Hepatocyte (in vitro differentiated cells): ENCODE measurements at regions not wholly inside any gene's neighbourhood (a gene's known extent, or its start where the extent isn't known, plus 50 kb on each side); places are given as distances from the start of the nearest gene placed in this dataset.
"Not testable (repeated sequence)": the region's sequence is repeated elsewhere in the genome, so short reads cannot be mapped to it uniquely, and the experiment has no call there.

ENCODE experiments used
- DNase-seq: peaks from one replicate; pipeline ENCODE4 v3.0.0-alpha.2; 2016; ENCODE audit warnings: low spot score
- H2AFZ ChIP-seq: fragments of 200-600 bp; sonication (generic); 2 replicates; pipeline ENCODE4 v1.6.0; 2016; ENCODE audit warnings: antibody characterized with exemption, mild to moderate bottlenecking
- H3K27ac ChIP-seq: fragments of 200-600 bp; sonication (generic); 2 replicates; pipeline ENCODE4 v1.5.1; 2016; ENCODE audit warnings: mild to moderate bottlenecking
- H3K27me3 ChIP-seq: fragments of 200-600 bp; sonication (generic); 2 replicates; pipeline ENCODE4 v1.6.1; 2016
- H3K36me3 ChIP-seq: fragments of 200-600 bp; sonication (generic); replicated peaks from 2 replicates; pipeline ENCODE4 v1.5.1; 2016; ENCODE audit warnings: low read depth; ENCODE audit not compliant: insufficient read depth
- H3K4me1 ChIP-seq: fragments of 200-600 bp; sonication (generic); 2 replicates; pipeline ENCODE4 v1.5.1; 2016; ENCODE audit warnings: mild to moderate bottlenecking, moderate library complexity; ENCODE audit not compliant: insufficient read depth
- H3K4me2 ChIP-seq: fragments of 200-600 bp; sonication (generic); 2 replicates; pipeline ENCODE4 v1.6.0; 2016
- H3K4me3 ChIP-seq: fragments of 200-600 bp; sonication (generic); 2 replicates; pipeline ENCODE4 v1.5.1; 2016; ENCODE audit warnings: mild to moderate bottlenecking
- H3K79me2 ChIP-seq: fragments of 200-600 bp; sonication (generic); 2 replicates; pipeline ENCODE4 v1.6.0; 2017; ENCODE audit warnings: mild to moderate bottlenecking
- H3K9me2 ChIP-seq: fragments of 200-600 bp; sonication (generic); replicated peaks from 2 replicates; pipeline ENCODE4 v1.6.0; 2017; ENCODE audit warnings: mild to moderate bottlenecking; ENCODE audit not compliant: insufficient read depth
- H3K9me3 ChIP-seq: fragments of 200-600 bp; sonication (generic); 2 replicates; pipeline ENCODE4 v1.5.1; 2016; ENCODE audit warnings: low read depth, mild to moderate bottlenecking
- H4K20me1 ChIP-seq: fragments of 200-600 bp; sonication (generic); 2 replicates; pipeline ENCODE4 v1.6.0; 2016; ENCODE audit warnings: mild to moderate bottlenecking; ENCODE audit not compliant: insufficient read depth, poor library complexity, severe bottlenecking
- CTCF ChIP-seq: fragments of 200-600 bp; sonication (generic); IDR thresholded peaks from 2 replicates; pipeline ENCODE4 v1.5.1; 2016; ENCODE audit warnings: antibody characterized with exemption, mild to moderate bottlenecking; ENCODE audit not compliant: poor library complexity
- EZH2 ChIP-seq: fragments of 200-600 bp; sonication (generic); IDR thresholded peaks from 2 replicates; pipeline ENCODE4 v1.6.1; 2016; ENCODE audit warnings: antibody characterized with exemption, mild to moderate bottlenecking, borderline replicate concordance
- EZH2phosphoT487 ChIP-seq: fragments of 200-600 bp; sonication (generic); IDR thresholded peaks from one replicate; pipeline ENCODE4 v1.6.1; 2018; ENCODE audit warnings: antibody characterized with exemption, mild to moderate bottlenecking, low read depth, moderate library complexity; ENCODE audit not compliant: unreplicated experiment, severe bottlenecking
- WGBS: methylation state at CpG from one replicate; pipeline ENCODE4 v1.1.6; 2016; ENCODE audit warnings: low lambda C conversion rate; ENCODE audit errors: missing lambda C conversion rate; 5-methylcytosine and 5-hydroxymethylcytosine counted together

DNA sequence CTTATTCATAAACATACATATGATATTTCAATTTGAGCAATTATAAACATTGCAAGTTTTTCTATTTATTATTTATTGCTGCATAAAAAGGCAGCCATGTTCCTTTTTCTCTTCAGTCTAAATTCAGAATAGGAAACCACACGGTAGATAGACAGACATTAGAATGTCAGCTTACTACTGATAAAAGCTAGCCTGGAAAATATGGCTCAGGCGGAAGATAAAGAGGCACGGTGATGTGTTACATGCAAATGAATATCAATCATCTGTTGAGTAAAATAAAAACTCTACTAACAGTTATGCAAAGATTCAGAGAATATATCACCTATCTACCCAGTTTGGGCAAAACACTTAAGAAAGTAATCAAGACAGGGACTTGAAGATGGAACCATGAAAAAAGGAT, 73.5 kb upstream of the PDSS1 start:
- no peaks in the 10 kb centered on the region for H3K9me3 ChIP-seq
- no peak for DNase-seq
- 92% methylated on average over 3 of the region's 3 CpGs for WGBS

DNA sequence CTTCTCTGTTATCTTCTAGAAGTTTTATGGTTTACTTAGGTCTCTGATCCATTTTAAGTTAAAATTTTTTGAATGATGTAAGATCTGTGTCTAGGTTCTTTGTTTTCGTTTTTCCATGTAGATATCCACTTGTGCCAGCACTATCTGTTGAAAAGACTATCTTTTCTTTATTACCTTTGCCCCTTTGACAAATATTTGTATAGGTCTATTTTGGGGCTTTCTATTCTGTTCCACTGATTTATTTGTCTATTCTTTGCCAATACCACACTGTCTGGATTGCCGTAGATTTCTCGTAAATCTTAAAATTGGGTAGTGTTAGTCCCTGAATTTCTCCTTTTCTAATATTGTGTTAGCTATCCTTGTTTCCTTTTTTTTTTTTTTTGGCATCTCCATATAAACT, 71.4 kb upstream of the PDSS1 start:
- no peaks in the 10 kb centered on the region for H3K4me1 ChIP-seq
- no peaks in the 10 kb centered on the region for H3K9me3 ChIP-seq
- H3K27me3 ChIP-seq: peaks cover 7% of the 10 kb centered on the region
- no peaks in the 10 kb centered on the region for H3K36me3 ChIP-seq
- H2AFZ ChIP-seq: no peak overlapping the region
- TF ChIP-seq CTCF (no peak), EZH2phosphoT487 (no peak), EZH2 (no peak)
- H3K9me2 ChIP-seq: no peaks in the 10 kb centered on the region
- no peaks in the 10 kb centered on the region for H4K20me1 ChIP-seq
- no peak overlapping the region for H3K4me2 ChIP-seq
- DNase-seq: no peak
- no peak overlapping the region for H3K4me3 ChIP-seq
- no peaks in the 10 kb centered on the region for H3K79me2 ChIP-seq
- no peak overlapping the region for H3K27ac ChIP-seq
- WGBS: 62% methylated on average over 3 of the region's 3 CpGs

More for the DNA sequence above, 73.5 kb upstream of the PDSS1 start:
- Histone ChIP-seq H3K36me3 (no peaks in the 10 kb centered on the region), H3K4me1 (no peaks in the 10 kb centered on the region), H3K27me3 (peaks cover 7% of the 10 kb centered on the region), H3K27ac (no peak overlapping the region), H3K4me2 (no peak overlapping the region), H2AFZ (no peak overlapping the region), H3K9me2 (no peaks in the 10 kb centered on the region), H3K4me3 (no peak overlapping the region), H3K79me2 (no peaks in the 10 kb centered on the region), H4K20me1 (no peaks in the 10 kb centered on the region)
- no peak for TF ChIP-seq CTCF
- no peak for TF ChIP-seq EZH2phosphoT487
- TF ChIP-seq EZH2: no peak

DNA sequence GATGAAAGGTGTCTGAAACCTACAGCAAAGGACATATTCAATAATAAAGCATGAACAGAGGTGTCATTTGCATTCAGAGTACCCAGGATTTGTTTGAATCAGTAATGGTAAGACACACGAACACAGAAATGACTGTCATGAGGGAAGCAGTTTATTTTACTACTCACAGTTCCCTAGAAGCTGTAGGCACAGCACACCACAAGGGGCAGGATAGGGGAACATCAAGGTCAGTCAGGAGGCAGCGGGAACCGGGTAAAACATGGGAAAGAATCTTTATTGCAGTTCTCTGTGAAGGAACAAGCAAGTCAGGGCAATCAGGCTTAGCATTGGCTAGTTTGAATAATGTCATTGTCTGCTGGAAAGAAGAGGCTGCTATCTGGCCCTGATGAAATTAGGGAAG, 70.2 kb upstream of the PDSS1 start:
- H3K36me3 ChIP-seq: no peaks in the 10 kb centered on the region
- no peaks in the 10 kb centered on the region for H3K9me2 ChIP-seq
- no peak overlapping the region for H3K4me2 ChIP-seq
- H3K27me3 ChIP-seq: peaks cover 7% of the 10 kb centered on the region
- no peak overlapping the region for H2AFZ ChIP-seq
- H3K27ac ChIP-seq: no peak overlapping the region
- H4K20me1 ChIP-seq: no peaks in the 10 kb centered on the region
- WGBS: 39% methylated on average over 3 of the region's 3 CpGs
- no peaks in the 10 kb centered on the region for H3K4me1 ChIP-seq
- no peaks in the 10 kb centered on the region for H3K79me2 ChIP-seq
- peak; percentile 27 for DNase-seq
- no peak overlapping the region for H3K4me3 ChIP-seq
- no peaks in the 10 kb centered on the region for H3K9me3 ChIP-seq
- TF ChIP-seq EZH2phosphoT487 (no peak), CTCF (peak; percentile 20), EZH2 (no peak)

- no peaks in the 10 kb centered on the region for H3K9me3 ChIP-seq
- WGBS: 65% methylated on average over 2 of the region's 2 CpGs
- H3K27me3 ChIP-seq: peaks cover 7% of the 10 kb centered on the region
- no peaks in the 10 kb centered on the region for H3K79me2 ChIP-seq
- H3K9me2 ChIP-seq: no peaks in the 10 kb centered on the region
- no peak for TF ChIP-seq CTCF
- TF ChIP-seq EZH2phosphoT487: no peak
- no peak for TF ChIP-seq EZH2
- H4K20me1 ChIP-seq: no peaks in the 10 kb centered on the region
- H3K4me3 ChIP-seq: no peak overlapping the region
- no peaks in the 10 kb centered on the region for H3K36me3 ChIP-seq
- H3K4me2 ChIP-seq: no peak overlapping the region
- no peak for DNase-seq
- no peaks in the 10 kb centered on the region for H3K4me1 ChIP-seq
- no peak overlapping the region for H2AFZ ChIP-seq
- H3K27ac ChIP-seq: no peak overlapping the region
These were observed 69.1 kb upstream of the PDSS1 start for GRCh38 chr10:26628395-26628794.

DNA sequence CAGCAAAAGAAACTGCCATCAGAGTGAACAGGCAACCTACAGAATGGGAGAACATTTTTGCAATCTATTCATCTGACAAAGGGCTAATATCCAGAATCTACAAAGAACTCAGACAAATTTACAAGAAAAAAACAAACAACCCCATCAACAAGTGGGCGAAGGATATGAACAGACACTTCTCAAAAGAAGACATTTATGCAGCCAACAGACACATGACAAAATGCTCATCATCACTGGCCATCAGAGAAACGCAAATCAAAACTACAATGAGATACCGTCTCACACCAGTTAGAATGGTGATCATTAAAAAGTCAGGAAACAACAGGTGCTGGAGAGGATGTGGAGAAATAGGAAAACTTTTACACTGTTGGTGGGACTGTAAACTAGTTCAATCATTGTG, 65.3 kb upstream of the PDSS1 start:
- not testable (repeated sequence) for H3K36me3 ChIP-seq, H3K9me3 ChIP-seq
- WGBS: 93% methylated on average over 3 of the region's 3 CpGs

More for the DNA sequence above, 65.3 kb upstream of the PDSS1 start:
- H3K4me2 ChIP-seq, H3K27me3 ChIP-seq, H3K79me2 ChIP-seq, H4K20me1 ChIP-seq, DNase-seq, H3K4me3 ChIP-seq, H3K27ac ChIP-seq, H3K4me1 ChIP-seq, H3K9me2 ChIP-seq, H2AFZ ChIP-seq: not testable (repeated sequence)
